Panc1 (cell line): ENCODE measurements at regions not wholly inside any gene's neighbourhood (a gene's known extent, or its start where the extent isn't known, plus 50 kb on each side); places are given as distances from the start of the nearest gene placed in this dataset.

Experiments used
- ATAC-seq: fragments of 200-7000 bp; cut with Tn5 transposase; 2 replicates; pipeline ENCODE4 v1.9.1; 2020; ENCODE audit warnings: mild to moderate bottlenecking, moderate library complexity
- BruUV-seq: library from RNA; stranded (reverse); fragments of 400-500 nt; replicated peaks from 2 replicates; lab custom pipeline; 2021; lab: Mats Ljungman, UMichigan
- CTCF ChIA-PET: fragments of 300-600 bp; sonication (Branson Sonifier 250); formaldehyde crosslinking; loops from one replicate; lab custom pipeline; 2022; ENCODE audit warnings: antibody characterized with exemption; lab: Charles Lee
- POLR2A ChIA-PET: fragments of 300-600 bp; sonication (Branson Sonifier 250); formaldehyde crosslinking; loops from one replicate; lab custom pipeline; 2022; ENCODE audit warnings: antibody characterized with exemption; lab: Charles Lee
- DNase-seq: peaks from one replicate; pipeline ENCODE4 v3.0.0-alpha.2; 2010; ENCODE audit warnings: low read depth, low spot score
- H3K27ac ChIP-seq: 2 replicates; pipeline ENCODE4 v1.5.1; 2011; ENCODE audit warnings: mild to moderate bottlenecking, low read length, inconsistent platforms
- H3K27me3 ChIP-seq: fragments of 200-500 bp; sonication (Bioruptor generic); 2 replicates; pipeline ENCODE4 v1.6.0; 2014; ENCODE audit warnings: low read length, inconsistent platforms; ENCODE audit not compliant: control insufficient read depth, insufficient read depth
- H3K36me3 ChIP-seq: fragments of 200-500 bp; sonication (Bioruptor generic); 2 replicates; pipeline ENCODE4 v1.5.1; 2014; ENCODE audit warnings: inconsistent platforms, mild to moderate bottlenecking, low read length, moderate library complexity; ENCODE audit not compliant: control insufficient read depth, insufficient read depth
- H3K4me1 ChIP-seq: 2 replicates; pipeline ENCODE4 v1.5.1; 2011; ENCODE audit warnings: inconsistent platforms, mild to moderate bottlenecking, low read length, moderate library complexity; ENCODE audit not compliant: control insufficient read depth, insufficient read depth
- H3K4me3 ChIP-seq, 2 experiments: 2 replicates each; pipeline ENCODE4 v1.5.1; 2011 to 2012; ENCODE audit warnings: low read depth in 2 of 2, low read length in 2 of 2, mild to moderate bottlenecking in 2 of 2, inconsistent platforms in 1 of 2, moderate library complexity in 1 of 2
- H3K9me3 ChIP-seq: fragments of 200-500 bp; sonication (Bioruptor generic); 2 replicates; pipeline ENCODE4 v1.5.1; 2014; ENCODE audit warnings: low read depth, mild to moderate bottlenecking, inconsistent platforms, low read length, moderate library complexity; ENCODE audit not compliant: control insufficient read depth, insufficient read depth
- POLR2AphosphoS5 ChIP-seq: IDR thresholded peaks from 2 replicates; pipeline ENCODE4 v1.6.1; 2012; ENCODE audit warnings: mild to moderate bottlenecking, low read depth, low read length, moderate library complexity
- SIN3A ChIP-seq: IDR thresholded peaks from 2 replicates; pipeline ENCODE4 v1.6.1; 2012; ENCODE audit warnings: low read depth, mild to moderate bottlenecking, low read length, moderate library complexity, borderline replicate concordance; ENCODE audit not compliant: insufficient read depth
- TCF7L2 ChIP-seq: IDR thresholded peaks from 2 replicates; pipeline ENCODE4 v1.6.1; 2011; ENCODE audit warnings: mild to moderate bottlenecking, low read depth, low read length, inconsistent platforms
- in situ Hi-C: cut with HindIII; loops from 2 replicates; pipeline ENCODE4 v1.10.0; 2016; ENCODE audit warnings: low sequenced_read_pairs, low pct_unique_long_range_greater_than_20kb
- intact Hi-C: fragments of 100-400 bp; cut with micrococcal nuclease; formaldehyde crosslinking; loops from one replicate; pipeline ENCODE4 v1.10.0; 2022; ENCODE audit not compliant: unreplicated experiment
- TF ChIP-seq, protein P1 (sequence below), 2 experiments: IDR thresholded peaks; 2 replicates each; pipeline ENCODE4 v1.6.1; 2011 to 2012; ENCODE audit warnings: low read depth in 2 of 2, control low read depth in 1 of 2, low read length in 1 of 2, mild to moderate bottlenecking in 1 of 2, moderate library complexity in 1 of 2; ENCODE audit not compliant: insufficient read depth in 1 of 2
- TF ChIP-seq, protein P2 (sequence below): fragments of 450-650 bp; IDR thresholded peaks from 2 replicates; pipeline ENCODE4 v1.5.1; 2017; ENCODE audit warnings: mild to moderate bottlenecking

DNA sequence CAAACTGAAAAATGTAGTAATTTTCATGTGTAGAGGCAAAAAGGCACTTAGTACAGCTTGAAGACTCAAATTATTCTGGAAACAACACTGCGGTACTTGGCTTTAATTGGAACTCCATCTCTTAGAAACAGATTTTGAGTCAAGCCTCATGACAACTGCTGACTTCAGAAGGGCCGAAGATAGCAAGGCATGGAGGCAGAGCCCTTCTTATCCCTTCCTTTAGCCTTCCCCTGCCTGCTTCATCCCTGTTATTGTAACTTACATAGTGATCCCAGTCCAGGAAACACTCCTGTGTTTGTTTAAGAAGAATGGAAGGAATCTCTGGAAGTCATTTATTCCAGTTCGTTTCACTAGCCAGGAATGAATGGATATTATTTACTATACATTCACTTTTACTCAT is 110.9 kb upstream of the FAM98A start:
- DNase-seq: no peak
- Histone ChIP-seq H3K9me3 (no peaks in the 10 kb centered on the region), H3K27ac (no peak overlapping the region), H3K4me3 (no peak overlapping the region), H3K27me3 (no peaks in the 10 kb centered on the region), H3K4me1 (no peaks in the 10 kb centered on the region), H3K36me3 (no peaks in the 10 kb centered on the region)
- TF ChIP-seq POLR2AphosphoS5: no peak
- TF ChIP-seq, protein P1, sequence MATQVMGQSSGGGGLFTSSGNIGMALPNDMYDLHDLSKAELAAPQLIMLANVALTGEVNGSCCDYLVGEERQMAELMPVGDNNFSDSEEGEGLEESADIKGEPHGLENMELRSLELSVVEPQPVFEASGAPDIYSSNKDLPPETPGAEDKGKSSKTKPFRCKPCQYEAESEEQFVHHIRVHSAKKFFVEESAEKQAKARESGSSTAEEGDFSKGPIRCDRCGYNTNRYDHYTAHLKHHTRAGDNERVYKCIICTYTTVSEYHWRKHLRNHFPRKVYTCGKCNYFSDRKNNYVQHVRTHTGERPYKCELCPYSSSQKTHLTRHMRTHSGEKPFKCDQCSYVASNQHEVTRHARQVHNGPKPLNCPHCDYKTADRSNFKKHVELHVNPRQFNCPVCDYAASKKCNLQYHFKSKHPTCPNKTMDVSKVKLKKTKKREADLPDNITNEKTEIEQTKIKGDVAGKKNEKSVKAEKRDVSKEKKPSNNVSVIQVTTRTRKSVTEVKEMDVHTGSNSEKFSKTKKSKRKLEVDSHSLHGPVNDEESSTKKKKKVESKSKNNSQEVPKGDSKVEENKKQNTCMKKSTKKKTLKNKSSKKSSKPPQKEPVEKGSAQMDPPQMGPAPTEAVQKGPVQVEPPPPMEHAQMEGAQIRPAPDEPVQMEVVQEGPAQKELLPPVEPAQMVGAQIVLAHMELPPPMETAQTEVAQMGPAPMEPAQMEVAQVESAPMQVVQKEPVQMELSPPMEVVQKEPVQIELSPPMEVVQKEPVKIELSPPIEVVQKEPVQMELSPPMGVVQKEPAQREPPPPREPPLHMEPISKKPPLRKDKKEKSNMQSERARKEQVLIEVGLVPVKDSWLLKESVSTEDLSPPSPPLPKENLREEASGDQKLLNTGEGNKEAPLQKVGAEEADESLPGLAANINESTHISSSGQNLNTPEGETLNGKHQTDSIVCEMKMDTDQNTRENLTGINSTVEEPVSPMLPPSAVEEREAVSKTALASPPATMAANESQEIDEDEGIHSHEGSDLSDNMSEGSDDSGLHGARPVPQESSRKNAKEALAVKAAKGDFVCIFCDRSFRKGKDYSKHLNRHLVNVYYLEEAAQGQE (IDR thresholded peaks at IDR 0.05; ENCODE audit: insufficient read depth in 1 of 2, low read depth in 2 of 2, low read length in 1 of 2): no peak
- no peak for TF ChIP-seq SIN3A
- TF ChIP-seq, protein P2, sequence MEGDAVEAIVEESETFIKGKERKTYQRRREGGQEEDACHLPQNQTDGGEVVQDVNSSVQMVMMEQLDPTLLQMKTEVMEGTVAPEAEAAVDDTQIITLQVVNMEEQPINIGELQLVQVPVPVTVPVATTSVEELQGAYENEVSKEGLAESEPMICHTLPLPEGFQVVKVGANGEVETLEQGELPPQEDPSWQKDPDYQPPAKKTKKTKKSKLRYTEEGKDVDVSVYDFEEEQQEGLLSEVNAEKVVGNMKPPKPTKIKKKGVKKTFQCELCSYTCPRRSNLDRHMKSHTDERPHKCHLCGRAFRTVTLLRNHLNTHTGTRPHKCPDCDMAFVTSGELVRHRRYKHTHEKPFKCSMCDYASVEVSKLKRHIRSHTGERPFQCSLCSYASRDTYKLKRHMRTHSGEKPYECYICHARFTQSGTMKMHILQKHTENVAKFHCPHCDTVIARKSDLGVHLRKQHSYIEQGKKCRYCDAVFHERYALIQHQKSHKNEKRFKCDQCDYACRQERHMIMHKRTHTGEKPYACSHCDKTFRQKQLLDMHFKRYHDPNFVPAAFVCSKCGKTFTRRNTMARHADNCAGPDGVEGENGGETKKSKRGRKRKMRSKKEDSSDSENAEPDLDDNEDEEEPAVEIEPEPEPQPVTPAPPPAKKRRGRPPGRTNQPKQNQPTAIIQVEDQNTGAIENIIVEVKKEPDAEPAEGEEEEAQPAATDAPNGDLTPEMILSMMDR: no peak
- no peak for TF ChIP-seq TCF7L2
- in situ Hi-C loops (no loop called here), intact Hi-C loops (no loop called here)
- ChIA-PET POLR2A (no interaction called here), CTCF (no interaction called here)
- no TSS peak for BruUV-seq
- no peak for ATAC-seq

DNA sequence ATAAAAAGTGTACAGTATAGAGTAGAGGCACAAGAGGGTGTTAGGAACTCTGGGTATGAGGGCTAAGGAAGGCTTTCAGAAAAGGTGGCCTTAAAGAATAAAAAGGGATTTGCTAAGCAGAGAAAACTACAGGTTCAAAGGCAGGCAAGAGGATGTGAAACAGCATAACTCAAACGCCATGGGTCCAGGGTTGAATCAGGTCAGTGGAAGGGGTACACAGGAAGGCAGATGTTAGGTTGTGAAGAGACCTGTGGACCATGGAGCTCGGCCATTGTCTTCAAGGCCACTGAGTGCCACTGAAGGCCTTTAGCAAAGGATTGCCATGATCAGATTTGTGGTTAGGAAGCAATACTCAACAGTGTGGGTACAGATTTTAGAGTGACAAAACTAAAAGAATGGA is 108.2 kb upstream of the FAM98A start:
- DNase-seq (no peak), ATAC-seq (no peak)
- Histone ChIP-seq H3K4me3 (no peak overlapping the region), H3K27ac (no peak overlapping the region), H3K27me3 (no peaks in the 10 kb centered on the region), H3K4me1 (no peaks in the 10 kb centered on the region), H3K36me3 (no peaks in the 10 kb centered on the region), H3K9me3 (no peaks in the 10 kb centered on the region)
- in situ Hi-C loops: no loop called here
- ChIA-PET POLR2A (no interaction called here), CTCF (no interaction called here)
- intact Hi-C loops: no loop called here
- BruUV-seq: no TSS peak
- no peak for TF ChIP-seq SIN3A
- TF ChIP-seq, protein P2: 0 out of 2 replicates have a peak, but pooled peaks have one; percentile 1
